NCI-H82 treated with DMSO at 0.1 percent for 48 hours (cell line): ENCODE measurements at regions not wholly inside any gene's neighbourhood (a gene's known extent, or its start where the extent isn't known, plus 50 kb on each side); places are given as distances from the start of the nearest gene placed in this dataset.
"Not testable (repeated sequence)": the region's sequence is repeated elsewhere in the genome, so short reads cannot be mapped to it uniquely, and the experiment has no call there.

Experiments used
- DNase-seq: peaks from one replicate; lab custom pipeline; 2025; ENCODE audit not compliant: unreplicated experiment; lab: John Stamatoyannopoulos, UW

GRCh38 chr3:104291437-104291851, 1075.3 kb upstream of the ALCAM start:
- DNase-seq = no peak

- no peak for DNase-seq
These were observed 1074.8 kb upstream of the ALCAM start for GRCh38 chr3:104291878-104292277.

DNA sequence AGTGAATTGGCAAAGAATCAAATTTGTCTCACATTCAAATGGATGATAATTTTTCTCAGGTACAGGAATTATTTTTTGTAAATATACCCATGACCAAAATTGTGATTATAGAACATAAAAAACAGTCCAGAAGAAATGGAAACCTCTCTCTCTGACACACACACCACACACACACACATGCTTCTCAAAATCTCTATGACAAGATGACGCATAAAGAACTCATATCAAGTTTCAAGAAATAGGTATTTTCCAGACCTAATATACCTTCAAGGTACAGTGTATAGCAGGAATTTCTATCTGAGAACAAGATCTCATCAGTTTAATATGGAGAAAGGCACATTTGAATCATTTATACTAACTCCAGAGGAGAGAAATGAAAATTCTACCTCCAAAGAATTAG, 1069.1 kb upstream of the ALCAM start:
- no peak for DNase-seq

DNA sequence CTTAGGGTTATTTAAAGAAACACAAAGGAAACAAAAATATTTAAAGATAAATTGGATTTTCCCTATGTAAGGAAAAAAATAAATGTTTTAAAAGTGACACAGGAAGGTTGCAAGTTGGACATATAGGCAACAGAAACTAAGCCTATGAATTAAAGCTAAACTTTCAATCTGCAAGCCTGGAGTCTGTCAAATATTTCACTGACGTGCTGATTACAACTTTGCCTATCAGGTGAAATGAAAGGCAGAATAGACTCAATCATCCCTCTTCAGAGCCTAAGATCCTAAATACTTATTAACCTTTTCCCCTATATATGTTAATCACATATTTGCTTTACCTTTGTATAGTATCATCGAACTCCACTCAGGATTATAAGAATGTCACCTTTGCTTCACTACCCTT, 1068.0 kb upstream of the ALCAM start:
- DNase-seq = no peak

GRCh38 chr3:104316118-104316517, 1050.6 kb upstream of the ALCAM start:
- DNase-seq = no peak

DNA sequence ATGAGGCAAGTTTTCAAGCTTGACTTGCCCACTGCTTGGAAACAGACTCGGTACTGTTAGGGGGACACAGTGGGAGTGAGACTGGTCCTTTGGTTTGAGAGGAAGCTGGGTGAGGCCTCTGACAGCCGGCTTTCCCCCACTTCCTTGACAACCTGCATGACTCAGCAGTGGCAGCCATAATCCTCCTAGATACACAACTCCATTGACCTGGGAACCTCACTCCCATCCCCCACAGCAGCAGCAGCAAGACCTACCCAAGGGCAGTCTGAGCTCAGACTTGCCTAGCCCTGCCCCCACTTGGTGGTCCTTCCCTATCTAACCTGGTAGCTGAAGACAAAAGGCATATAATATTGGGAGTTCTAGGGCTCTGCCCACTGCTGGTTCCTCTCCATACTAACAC, 1043.5 kb upstream of the ALCAM start:
- DNase-seq = no peak

DNA sequence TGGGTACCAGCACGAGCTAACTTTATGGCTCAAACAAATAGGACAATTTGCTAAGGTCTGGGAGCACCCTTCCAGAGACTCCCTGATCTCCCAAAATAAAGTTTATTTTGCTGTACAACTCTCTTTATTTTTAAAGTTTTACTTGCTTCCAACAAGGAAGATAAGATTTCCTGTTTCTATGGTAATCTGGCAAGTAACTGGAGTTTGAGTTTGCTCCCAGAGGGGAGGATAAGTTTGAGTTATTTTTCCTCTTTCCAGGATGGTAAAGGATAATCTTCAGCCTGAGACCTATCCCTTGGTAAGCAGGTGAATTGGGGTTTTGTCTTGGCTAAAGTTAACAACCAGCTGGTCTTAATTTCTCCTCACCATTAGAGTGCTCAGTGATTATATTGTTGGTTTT, 1019.4 kb upstream of the ALCAM start:
- no peak for DNase-seq

GRCh38 chr3:104349836-104350235, 1016.9 kb upstream of the ALCAM start:
- no peak for DNase-seq

DNA sequence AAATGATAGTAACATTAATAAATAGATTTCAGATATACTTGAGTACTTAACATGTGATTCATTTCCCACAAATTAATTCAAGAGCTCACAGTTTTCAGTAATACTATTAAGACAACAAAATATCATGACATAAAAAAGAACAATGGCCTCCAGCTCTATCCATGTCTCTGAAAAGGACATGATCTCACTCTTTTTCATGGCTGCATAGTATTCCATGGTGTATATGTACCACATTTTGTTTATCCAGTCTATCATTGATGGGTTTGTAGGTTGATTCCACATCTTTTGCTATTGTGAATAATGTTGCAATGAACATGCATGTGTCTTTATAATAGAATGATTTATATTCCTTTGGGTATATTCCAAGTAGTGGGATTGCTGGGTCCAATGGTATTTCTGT, 1012.8 kb upstream of the ALCAM start:
- DNase-seq = no peak

DNA sequence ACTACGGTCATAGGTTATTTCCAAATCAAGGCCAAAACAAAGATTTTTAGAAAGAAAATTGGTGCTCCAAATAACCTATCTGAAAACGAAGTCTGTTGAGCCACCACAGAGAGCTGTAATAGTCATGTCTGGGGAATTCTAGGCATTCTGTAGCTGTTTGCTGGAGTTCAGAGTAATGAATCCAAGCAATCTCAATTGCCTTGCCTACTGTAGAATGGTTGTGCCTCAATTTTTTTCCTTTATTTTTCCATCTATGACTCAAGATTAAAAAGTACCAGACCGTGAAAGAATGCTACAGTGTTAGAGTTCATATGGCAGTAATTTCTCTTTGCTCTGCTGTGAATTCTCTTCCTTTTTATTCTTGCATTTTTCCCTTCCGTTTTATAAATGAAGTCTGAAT, 1007.2 kb upstream of the ALCAM start:
- DNase-seq = no peak

- no peak for DNase-seq
These were observed 1006.7 kb upstream of the ALCAM start for GRCh38 chr3:104360038-104360437.

DNA sequence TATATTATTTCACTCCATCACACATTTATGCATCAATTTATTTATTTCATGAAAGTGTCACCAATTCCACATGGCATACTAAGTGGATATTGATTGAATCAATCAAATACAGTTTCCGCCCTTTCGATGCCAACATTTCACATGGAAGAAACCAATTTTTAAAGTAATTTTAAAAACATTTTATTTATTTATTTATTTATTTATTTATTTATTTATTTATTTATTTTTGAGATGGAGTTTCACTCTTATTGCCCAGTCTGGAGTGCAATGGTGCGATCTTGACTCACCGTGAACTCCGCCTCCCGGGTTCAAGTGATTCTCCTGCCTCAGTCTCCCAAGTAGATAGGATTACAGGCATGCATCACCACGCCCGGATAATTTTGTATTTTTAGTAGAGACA, 1005.0 kb upstream of the ALCAM start:
- not testable (repeated sequence) for DNase-seq

DNA sequence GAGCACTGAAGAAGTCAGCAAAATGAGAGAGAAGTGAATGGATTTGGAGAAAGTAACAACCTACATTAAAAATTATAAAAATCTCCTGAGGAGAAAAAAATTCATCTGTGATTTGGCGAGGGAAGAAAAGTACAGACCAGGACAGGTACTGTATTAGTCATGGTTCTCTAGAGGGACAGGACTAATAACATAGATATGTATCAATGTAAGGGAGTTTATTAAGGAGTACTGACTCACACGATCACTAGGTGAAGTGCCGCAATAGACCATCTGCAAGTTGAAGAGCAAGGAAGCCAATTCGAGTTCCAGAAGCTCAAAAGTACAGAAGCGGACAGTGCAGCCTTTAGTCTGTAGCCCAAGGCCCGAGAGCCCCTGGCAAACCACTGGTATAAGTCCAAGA, 1004.4 kb upstream of the ALCAM start:
- no peak for DNase-seq

GRCh38 chr3:104367000-104367399, 999.7 kb upstream of the ALCAM start:
- DNase-seq = no peak

GRCh38 chr3:104368760-104369159, 997.9 kb upstream of the ALCAM start:
- no peak for DNase-seq

DNA sequence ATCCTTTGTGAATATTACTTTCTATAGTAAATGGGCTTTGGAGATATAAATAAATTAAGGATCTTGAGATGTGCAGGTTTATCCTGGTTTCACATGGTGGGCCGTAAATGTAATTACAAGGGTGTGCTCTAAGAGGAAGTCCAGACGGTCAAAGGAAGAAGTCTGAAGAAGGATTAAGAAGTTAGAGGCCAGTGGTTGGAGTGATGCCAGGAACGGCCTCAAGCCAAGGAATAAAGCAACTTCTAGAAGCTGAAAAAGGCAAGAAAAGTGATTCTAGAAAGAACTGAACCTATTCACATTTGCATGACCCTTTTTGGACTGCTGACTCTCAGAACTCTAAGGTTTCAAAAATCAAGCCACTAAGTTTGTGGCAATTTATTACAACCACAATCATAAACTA, 981.3 kb upstream of the ALCAM start:
- DNase-seq = peak; percentile 41

GRCh38 chr3:104388619-104389018, 978.1 kb upstream of the ALCAM start:
- no peak for DNase-seq

- DNase-seq = no peak
These were observed 974.4 kb upstream of the ALCAM start for GRCh38 chr3:104392327-104392726.

- no peak for DNase-seq
These were observed 969.6 kb upstream of the ALCAM start for GRCh38 chr3:104396974-104397669.

GRCh38 chr3:104397713-104398112, 969.0 kb upstream of the ALCAM start:
- DNase-seq = no peak

DNA sequence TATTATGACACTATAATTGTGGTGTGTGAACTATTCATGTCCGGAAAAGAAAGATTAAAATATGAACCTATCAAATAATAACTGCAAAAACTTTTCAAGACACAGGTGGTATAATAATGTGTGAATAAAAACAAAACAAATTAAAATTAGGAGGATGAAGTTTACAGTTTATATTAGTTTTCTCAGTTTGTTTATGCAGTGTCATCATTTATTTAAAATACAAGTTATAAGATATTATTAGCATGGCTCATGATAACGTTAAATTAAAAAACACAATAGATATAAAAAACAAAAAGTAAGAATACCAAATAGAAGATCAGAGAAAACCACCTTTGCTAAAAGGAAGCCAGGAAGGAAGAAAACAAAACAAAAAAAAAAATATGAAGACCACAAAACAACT, 963.8 kb upstream of the ALCAM start:
- no peak for DNase-seq

GRCh38 chr3:104411757-104412156, 955.0 kb upstream of the ALCAM start:
- no peak for DNase-seq
